ENCODE measurements at regions not wholly inside any gene's neighbourhood (a gene's known extent, or its start where the extent isn't known, plus 50 kb on each side); places are given as distances from the start of the nearest gene placed in this dataset.

- DNase-seq (ENCODE audit: low spot score), result no peak
- H3K4me1 Mint-ChIP-seq, result peaks cover 4% of the 10 kb centered on the region; the same call in 1 of the 2 replicates
- TF ChIP-seq ETV6 (CRISPR knock-in tag; IDR thresholded peaks at IDR 0.05) (no peak), CREB1 (CRISPR knock-in tag; IDR thresholded peaks at IDR 0.05) (no peak), MAX (CRISPR knock-in tag; IDR thresholded peaks at IDR 0.05) (no peak), RORB (CRISPR knock-in tag; IDR thresholded peaks at IDR 0.05) (no peak), E2F5 (CRISPR knock-in tag; IDR thresholded peaks at IDR 0.05) (no peak), ERG (CRISPR knock-in tag; IDR thresholded peaks at IDR 0.05) (no peak), NR1H2 (CRISPR knock-in tag; IDR thresholded peaks at IDR 0.05) (no peak), ZNF512 (CRISPR knock-in tag; IDR thresholded peaks at IDR 0.05; ENCODE audit: borderline replicate concordance) (no peak), TEAD1 (CRISPR knock-in tag; IDR thresholded peaks at IDR 0.05) (no peak), GRHL2 (CRISPR knock-in tag; IDR thresholded peaks at IDR 0.05; ENCODE audit: insufficient replicate concordance, severe bottlenecking) (no peak), ATF2 (CRISPR knock-in tag; IDR thresholded peaks at IDR 0.05; ENCODE audit: borderline replicate concordance, low read depth) (no peak), TEAD4 (CRISPR knock-in tag; IDR thresholded peaks at IDR 0.05) (no peak)
- H3K4me3 Mint-ChIP-seq, result no peak overlapping the region
- no peak for ATAC-seq
- no peak overlapping the region for H3K27ac Mint-ChIP-seq
- ChIA-PET POLR2A (no interaction called here), CTCF (no interaction called here)
- H3K36me3 Mint-ChIP-seq, result peaks cover 7% of the 10 kb centered on the region
- no peaks in the 10 kb centered on the region for H3K27me3 Mint-ChIP-seq (ENCODE audit: low read depth)
- peaks cover 24% of the 10 kb centered on the region for H3K9me3 Mint-ChIP-seq
Measured at GRCh38 chr5:62956597-62956996, 378.0 kb downstream of the LRRC70 start.

- no peak for ATAC-seq
- no peak for TF ChIP-seq SMAD4 (CRISPR knock-in tag; IDR thresholded peaks at IDR 0.05)
- Mint-ChIP-seq H3K4me3 (no peak overlapping the region), H3K9me3 (peaks cover 9% of the 10 kb centered on the region), H3K4me1 (peaks cover 4% of the 10 kb centered on the region; the same call in 1 of the 2 replicates), H3K27me3 (ENCODE audit: low read depth) (no peaks in the 10 kb centered on the region), H3K27ac (no peak overlapping the region), H3K36me3 (no peaks in the 10 kb centered on the region)
- POLR2A ChIA-PET, result no interaction called here
- no peak for DNase-seq (ENCODE audit: low spot score)
- CTCF ChIA-PET, result no interaction called here
Measured at GRCh38 chr5:62954578-62954977, 376.0 kb downstream of the LRRC70 start.

GRCh38 chr5:62948301-62948700, 369.7 kb downstream of the LRRC70 start:
- H3K27ac Mint-ChIP-seq, result no peak overlapping the region
- peaks cover 4% of the 10 kb centered on the region for H3K9me3 Mint-ChIP-seq
- no peak overlapping the region for H3K4me3 Mint-ChIP-seq
- TF ChIP-seq PRDM15 (CRISPR knock-in tag; IDR thresholded peaks at IDR 0.05) (no peak), HMGA2 (CRISPR knock-in tag; IDR thresholded peaks at IDR 0.05) (no peak), ZNF263 (CRISPR knock-in tag; IDR thresholded peaks at IDR 0.05; ENCODE audit: low read depth) (no peak), ZNF219 (CRISPR knock-in tag; IDR thresholded peaks at IDR 0.05; ENCODE audit: borderline replicate concordance) (no peak), ZNF396 (CRISPR knock-in tag; IDR thresholded peaks at IDR 0.05; ENCODE audit: borderline replicate concordance) (no peak), ESRRA (CRISPR knock-in tag; IDR thresholded peaks at IDR 0.05; ENCODE audit: borderline replicate concordance) (no peak), USF1 (CRISPR knock-in tag; IDR thresholded peaks at IDR 0.05) (no peak), ZNF232 (CRISPR knock-in tag; IDR thresholded peaks at IDR 0.05) (no peak), SMAD4 (CRISPR knock-in tag; IDR thresholded peaks at IDR 0.05) (no peak)
- DNase-seq (ENCODE audit: low spot score) (no peak), ATAC-seq (no peak)
- ChIA-PET CTCF (no interaction called here), POLR2A (no interaction called here)
- H3K4me1 Mint-ChIP-seq, result no peaks in the 10 kb centered on the region
- no peaks in the 10 kb centered on the region for H3K27me3 Mint-ChIP-seq (ENCODE audit: low read depth)
- H3K36me3 Mint-ChIP-seq, result no peaks in the 10 kb centered on the region
